ENCODE measurements at regions not wholly inside any gene's neighbourhood (a gene's known extent, or its start where the extent isn't known, plus 50 kb on each side); places are given as distances from the start of the nearest gene placed in this dataset.
"Not testable (repeated sequence)": the region's sequence is repeated elsewhere in the genome, so short reads cannot be mapped to it uniquely, and the experiment has no call there.

DNA sequence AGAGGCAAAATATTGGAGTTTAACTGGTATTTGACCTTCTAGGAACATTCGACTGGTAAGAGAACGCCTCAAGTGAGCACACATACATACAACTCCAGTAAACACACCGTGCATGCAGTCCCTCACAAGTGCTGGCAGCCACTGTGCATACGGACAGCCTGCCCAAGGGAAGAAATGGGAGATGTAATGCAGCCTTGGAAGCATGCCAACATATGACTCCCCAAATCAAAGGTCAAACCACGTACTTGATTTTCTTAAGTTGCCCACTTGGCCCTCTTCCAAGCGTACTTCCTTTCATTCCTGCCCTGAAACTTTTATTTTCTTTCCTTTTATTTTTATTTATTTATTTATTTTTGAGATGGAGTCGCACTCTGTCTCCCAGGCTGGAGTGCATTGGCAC, 206.6 kb downstream of the SPRY1 start:
- DNase-seq = no peak

DNA sequence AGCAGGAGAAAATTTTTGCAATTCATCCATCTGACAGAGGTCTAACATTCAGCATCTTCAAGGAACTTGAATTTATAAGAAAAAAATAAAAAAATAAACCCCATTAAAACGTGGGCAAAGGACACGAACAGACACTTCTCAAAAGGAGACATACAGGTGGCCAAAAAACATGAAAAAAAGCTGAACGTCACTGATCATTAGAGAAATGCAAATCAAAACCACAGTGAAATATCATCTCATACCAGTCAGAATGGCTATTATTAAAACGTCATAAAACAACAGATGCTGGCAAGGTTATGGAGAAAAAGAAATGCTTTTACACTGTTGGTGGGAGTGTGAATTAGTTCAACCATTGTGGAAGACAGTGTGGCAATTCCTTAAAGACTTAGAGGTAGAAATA, 209.2 kb downstream of the SPRY1 start:
- not testable (repeated sequence) for DNase-seq

DNA sequence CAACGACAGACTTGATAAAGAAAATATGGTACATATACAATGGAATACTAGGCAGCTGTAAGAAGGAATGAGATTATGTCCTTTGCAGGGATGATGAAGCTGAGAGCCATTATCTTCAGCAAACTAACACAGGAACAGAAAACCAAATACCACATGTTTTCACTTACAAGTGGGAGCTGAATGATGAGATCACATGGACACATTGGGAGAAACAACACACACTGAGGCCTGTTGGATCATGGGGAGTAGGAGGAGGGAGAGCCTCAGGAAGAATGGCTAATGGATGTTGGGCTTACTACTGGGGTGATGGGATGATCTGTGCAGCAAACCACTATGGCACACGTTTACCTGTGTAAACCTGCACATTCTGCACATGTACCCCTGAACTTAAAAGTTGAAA, 209.7 kb downstream of the SPRY1 start:
- DNase-seq = no peak

DNA sequence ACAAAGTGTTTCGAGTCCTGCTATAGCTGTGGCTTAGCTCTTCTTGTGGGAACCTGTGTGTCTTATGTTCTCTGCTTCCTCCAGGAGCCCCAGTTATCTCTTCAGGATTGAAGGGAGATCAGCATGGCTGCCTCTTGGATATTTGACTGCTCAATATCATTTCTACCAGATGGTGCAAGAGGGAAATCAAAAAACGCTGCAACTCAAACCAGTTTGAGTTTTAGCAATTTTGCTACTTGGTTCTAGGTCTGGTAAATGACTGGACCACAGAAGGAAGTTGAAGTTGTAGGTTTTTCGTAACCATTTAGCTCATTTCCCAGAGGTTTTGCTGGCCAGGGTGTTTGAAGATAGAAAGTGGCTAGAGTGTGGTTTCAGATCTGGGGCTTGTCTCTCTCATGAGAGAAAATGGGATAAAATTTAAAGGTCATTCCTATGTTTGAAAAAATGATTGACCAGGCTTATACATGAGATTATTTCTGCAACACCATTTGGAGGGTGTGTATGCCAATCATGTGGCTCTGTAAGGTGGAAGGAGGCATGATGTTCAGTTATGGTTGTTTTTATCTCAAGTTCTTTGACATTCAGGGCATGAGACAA, 210.4 kb downstream of the SPRY1 start:
- DNase-seq = no peak

DNA sequence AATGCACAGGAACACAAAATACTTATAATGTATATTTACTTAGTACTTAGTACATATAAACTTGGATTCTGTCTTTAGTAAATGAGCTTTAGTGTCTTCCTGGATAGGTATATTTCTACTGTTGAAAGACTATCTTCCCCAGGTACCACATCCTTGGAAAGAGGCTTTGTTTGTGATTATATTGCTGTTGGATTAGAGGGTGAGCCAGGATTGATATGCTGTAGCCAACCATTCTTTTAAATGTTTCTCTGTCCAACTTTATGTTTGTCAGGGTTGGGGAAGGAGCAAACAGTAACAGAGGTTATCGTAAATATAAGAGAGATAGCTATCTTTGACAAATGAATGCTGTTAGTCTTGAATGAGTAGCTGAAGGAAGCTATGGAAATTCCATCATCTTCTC, 213.2 kb downstream of the SPRY1 start:
- DNase-seq = no peak

DNA sequence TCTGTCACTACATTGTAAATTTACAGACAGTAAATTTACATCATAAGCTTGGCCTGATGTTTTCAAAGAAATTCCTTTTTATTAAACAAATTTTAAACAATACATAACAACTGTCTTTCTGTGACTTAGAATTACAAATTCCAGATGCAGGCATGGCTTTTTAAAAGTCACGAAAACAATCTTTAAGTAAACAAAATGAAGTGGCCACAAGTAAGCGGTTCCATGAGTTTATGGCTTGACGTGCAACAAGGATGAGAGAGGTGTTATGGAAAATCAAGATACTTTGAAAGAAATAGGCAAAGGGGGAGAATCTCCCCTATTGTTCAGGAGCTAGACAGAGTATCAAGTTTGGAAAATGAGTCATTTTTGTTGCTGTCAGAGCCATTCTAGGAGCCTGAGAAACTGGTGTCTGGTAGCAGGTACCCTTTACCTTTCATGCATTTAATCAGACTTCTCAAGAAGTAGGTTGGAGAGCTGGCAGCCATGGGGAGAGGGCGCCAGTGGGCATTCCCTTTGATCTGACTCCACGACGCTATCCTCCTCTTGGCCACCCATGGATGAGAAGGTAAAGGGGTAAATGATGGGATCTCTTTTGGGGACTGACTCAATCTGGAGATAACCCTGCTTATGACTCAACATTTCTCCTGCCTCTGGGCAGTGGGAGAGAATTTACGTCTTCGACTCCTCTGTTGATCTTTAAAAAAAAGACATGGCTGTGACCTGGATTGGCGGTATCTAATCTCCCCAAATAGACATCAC, 217.2 kb downstream of the SPRY1 start:
- no peak for DNase-seq

DNA sequence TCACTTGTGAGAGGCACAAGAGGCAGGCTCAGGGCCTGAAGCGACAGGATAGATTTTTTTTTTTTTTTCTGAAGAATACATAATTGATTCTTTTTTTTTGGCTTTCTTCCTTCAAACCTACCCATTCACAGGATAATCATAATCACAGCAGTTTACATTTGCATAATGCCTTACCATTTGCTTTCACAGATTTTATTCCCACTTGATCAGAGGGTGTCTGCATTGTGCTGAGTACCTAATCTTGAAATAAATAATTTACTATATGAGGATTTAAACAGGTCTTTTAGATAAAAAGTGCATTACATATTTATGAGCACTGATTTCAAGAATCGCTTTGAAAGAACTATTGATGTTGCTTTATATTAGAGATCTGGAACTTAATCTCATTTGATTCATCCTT, 219.3 kb downstream of the SPRY1 start:
- DNase-seq = no peak

DNA sequence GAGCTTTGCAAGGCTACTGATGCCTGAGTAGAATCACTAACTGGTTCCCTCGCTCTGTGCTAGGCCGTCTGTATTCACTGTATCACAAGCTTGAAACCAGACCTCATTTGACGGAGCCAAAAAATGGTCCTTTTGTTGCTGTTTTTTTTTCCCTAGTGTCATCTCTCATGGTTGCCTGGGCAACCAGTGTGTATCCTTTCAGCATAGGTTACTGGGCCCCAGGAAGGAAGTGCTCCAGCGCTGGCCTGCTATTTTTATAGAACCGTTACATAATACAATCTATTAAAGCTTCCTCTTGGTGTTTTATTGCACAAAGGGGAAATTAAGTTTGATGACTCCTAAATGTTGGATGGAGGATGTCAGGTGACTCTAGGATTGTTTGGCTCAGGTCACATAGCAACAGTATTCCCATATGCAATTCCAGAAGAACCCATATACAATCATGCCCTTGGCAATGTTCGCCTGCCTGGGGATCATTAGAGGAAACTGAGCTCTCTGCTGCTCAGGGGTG, 220.4 kb downstream of the SPRY1 start:
- no peak for DNase-seq

DNA sequence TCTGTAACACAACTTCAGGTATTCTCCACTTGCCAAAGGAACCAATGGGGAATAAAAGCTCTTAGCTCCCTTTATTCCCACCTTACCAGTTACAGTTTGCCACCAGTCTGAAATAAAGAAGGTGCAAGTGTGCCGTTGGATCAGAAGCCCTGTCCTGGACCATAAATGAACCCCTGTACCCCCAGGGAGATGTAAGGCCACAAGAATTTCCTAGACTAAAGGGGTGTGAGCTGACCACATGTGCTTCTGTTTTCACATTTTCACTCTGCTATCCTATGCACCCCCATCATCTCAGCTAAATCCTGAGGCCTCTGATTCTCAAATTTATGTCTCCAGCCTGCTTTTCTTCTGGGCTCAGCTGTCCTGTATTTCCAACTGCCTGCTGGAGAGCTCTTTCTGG, 221.2 kb downstream of the SPRY1 start:
- DNase-seq = no peak

DNA sequence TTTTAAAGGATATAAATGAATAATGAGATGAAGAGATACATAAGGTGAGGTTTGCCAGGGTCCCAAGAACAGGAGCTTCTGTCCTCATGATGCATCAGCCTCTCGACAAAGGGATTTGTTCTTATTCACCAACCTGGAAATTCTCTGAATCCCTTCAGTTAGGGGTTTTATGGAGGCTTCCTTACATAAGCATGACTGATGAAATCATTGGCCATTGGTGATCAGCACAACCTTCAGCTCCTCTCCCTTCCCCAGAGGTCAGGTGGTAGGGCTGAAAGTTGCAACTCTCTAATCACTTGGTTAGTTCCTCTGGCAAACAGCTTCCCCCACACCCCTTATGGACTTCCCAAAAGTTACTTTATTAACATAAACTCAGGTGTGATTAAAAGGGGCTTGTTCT, 222.0 kb downstream of the SPRY1 start:
- DNase-seq = no peak

DNA sequence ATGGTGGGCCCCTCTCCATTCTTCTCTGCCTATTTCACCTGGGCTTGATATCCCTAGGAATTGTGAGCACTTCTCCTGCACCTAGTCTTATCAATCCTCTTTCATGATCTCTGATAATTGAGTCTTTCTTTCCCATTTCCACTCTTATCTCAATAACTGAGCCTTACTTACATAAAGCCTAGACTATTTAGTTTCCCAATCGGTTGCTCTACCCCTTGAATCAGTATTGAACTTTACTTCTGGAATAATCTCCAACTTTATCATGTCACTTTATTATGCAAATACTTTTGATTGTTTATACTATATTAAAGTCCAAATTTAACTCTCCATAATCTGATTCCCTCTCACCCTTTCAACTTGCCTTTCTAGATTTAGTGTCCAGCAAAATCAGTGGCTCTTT, 222.7 kb downstream of the SPRY1 start:
- DNase-seq = no peak

DNA sequence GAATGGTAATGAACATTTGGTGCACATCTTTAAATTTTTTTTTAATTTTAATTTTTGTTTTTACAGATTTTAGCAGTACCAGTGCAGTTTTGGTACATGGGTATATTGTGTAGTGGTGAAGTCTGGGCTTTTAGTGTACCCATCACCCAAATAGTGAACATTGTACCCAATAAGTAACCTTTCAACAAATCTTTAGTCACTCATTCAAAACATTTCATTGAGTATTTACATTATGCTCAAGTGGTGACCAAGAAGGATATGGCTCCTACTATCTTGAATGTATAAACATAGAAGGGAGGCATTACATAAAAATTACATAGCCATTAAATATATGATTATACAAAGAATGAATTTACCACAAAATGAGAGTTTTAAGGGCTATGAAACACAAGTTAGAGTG, 223.3 kb downstream of the SPRY1 start:
- DNase-seq = no peak

DNA sequence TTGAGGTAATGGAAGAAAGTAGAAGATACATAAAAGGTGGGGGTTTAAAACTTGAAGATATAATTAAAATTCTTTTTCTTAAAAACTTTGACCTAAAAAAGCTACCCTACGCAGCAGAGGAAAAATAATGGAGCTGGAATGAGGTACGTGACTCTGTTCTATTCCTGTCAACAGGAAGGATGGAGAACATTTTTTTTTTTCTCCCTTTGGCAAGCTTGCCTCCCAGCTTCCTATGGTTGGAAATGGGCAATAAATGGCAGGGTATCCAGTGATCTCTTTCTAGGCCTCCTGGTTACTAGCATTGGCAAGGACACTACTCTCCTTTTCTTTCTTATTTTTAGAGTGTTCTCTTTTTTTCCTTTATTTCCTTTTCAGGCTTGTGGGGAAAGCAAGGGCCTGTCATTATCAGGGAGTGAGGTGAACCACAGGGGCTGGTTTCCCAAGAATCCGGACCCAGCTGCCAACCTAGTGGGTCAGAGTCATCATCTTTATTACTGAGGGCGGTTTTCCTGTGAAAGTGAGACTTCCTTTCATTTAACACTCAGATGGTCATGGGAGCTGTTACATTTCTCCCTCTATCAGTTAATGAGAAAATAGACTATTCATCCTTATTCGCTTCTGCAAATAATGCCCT, 224.6 kb downstream of the SPRY1 start:
- DNase-seq = no peak

DNA sequence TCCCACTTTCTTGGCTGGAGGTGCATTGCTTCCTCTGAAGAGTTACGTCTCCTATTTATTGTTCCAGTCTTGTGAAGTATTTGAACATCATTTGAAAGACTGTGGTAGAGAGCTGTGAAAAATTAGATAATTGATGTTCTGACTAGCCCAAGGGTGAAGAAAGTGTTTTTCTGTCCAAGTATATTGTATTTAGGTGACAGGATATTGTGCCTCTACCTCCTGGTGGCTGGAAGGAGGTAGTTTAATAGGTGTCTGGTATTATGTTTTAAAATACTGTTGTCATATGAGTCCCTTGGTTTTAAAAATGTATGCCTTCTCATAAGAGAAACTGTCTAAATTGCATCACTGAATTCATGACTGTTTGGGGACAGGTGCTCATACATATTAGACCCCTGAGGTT, 226.0 kb downstream of the SPRY1 start:
- DNase-seq = no peak

DNA sequence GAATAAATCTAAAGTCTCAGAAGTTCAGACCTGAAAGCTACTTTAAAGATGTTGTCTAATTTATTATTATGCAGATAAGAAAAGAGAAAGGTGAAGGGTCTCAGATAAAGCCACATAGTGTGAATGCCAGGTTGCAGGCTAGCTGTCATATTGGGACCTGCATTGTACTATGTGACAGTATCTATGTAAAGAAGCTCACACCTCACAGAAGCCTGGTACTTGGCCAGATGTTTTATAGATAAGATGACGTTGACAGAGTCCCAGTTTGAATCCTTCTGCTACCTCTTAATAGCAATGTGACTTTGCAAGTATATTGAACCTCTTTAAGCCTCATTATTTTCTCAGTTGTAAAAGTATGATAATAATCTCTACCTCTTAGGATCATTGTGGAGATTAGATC, 227.0 kb downstream of the SPRY1 start:
- no peak for DNase-seq

DNA sequence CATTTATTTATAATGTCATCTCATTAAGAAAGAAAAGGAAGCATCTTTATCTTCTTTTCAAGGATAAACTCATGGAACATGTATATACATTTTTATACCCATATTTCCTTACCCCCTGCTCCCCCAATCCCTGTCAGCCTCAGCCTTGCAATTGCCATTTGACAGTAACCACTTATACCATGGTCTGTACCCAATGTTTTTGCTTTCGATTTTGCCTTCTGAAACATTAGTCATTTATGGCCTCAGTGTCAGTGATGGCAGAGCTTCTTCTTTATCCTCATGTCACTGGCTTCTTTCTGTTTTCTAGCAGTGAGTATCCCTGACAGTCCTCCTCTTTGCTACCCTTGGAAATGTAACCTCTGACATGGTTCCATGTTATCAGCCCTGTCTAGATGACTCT, 228.4 kb downstream of the SPRY1 start:
- DNase-seq = no peak

DNA sequence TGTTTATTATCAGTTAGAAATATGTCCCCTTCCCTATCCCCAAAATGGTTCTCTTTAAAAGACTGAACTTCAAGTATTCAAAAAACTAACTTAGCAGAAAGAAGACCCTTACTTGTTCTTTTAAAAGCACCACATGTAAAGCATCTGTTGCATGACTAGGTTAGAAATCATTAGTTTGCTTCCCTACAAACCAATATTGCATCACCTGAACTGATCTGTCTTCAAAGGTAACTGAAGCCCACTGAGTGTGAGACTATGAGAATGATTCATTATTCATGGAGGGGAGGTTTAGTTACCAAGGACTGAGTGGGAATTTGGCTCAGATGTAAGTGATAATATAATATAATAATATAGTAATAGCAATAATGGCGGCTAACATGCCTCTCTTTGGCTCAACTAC, 231.7 kb downstream of the SPRY1 start:
- DNase-seq = no peak

DNA sequence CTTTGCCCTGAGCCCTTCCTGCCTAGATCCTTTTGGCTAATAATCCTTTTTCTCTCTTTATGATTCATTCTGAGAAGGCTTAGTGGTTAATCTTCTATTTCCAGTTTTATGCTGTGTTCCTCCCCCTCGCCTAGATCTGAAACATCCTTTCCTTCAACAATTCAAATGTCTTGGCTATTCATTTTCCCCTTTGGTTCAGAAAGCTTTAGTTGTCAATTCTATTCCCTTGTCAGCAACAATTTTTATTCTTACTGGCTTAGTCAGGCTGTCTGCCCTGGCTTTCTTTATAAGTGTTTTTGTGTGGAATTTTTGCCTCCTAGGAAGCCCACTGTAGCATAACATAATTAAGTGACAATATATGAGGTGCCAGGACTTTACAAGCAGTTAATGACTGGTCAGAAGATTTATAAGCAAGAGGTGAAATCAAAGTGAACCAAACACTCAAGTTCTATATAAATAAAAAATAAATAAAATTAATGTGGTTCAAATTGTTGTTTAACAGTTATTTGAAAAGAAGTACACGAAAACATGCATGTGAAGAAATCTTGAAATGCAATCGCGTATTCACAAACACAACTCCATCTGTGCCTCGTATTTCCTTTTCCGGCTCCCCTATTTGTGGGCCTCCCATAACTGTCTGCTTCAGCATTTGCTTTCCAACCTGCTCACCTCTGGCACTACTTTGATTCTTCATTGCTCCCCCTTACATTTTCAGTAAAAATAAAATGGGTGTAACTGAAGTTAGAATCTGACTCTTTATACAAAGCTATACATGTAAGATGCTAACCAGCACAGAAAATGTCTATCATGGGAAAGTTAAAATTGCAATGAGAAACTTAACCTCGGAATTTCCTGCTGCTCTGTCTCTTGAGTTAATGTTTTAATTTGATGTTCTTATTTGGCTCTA, 235.4 kb downstream of the SPRY1 start:
- DNase-seq = no peak

DNA sequence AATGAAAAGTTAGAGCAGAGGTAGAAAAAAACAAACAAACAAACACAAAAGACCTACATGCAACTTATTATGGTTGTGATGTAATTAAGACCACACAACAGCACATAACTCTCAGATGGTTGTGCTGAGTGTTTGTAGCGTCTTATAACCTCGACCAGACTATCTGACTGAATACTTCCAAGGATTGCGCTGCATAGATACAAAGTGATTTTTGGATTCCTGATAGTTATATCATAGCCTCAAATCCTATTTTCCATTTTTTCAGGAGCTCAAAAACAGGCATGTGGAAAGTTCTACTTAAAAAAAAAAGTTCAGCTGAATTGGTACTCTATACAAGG, 236.1 kb downstream of the SPRY1 start:
- DNase-seq = no peak

DNA sequence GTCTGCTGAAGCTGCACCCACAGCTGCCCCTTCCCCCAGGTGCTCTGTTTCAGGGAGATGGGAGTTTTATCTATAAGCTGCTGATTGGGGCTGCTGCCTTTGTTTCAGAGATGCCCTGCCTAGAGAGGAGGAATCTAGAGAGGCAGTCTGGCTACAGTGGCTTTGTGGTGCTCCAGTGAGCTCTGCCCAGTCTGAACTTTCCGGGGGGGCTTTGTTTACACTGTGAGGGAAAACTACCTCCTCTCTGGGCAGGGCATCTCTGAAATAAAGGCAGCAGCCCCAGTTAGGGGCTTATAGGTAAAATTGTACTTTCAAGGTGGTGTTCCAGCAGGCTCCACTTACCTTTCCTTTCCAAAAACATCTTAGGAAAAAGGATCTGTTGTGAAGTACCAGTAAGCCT, 242.2 kb downstream of the SPRY1 start:
- no peak for DNase-seq

DNA sequence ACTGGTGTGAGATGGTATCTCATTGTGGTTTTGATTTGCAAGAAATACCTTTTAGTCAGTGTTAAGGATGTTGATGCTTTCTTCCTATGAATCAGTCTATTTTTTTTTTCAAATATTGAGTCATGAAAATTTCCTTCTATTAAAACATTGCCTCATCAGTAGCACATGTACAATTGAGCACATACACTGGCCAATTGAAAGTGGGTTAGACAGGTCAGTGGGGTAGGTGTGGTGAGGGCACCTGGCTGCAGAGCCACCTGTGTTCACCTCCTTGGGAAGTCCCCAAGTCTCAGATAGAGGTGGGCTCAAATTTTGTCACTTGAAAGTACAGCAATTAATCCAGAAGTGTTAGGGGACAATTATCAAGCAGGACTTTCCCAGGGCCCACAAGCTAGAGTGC, 243.7 kb downstream of the SPRY1 start:
- DNase-seq = no peak

DNA sequence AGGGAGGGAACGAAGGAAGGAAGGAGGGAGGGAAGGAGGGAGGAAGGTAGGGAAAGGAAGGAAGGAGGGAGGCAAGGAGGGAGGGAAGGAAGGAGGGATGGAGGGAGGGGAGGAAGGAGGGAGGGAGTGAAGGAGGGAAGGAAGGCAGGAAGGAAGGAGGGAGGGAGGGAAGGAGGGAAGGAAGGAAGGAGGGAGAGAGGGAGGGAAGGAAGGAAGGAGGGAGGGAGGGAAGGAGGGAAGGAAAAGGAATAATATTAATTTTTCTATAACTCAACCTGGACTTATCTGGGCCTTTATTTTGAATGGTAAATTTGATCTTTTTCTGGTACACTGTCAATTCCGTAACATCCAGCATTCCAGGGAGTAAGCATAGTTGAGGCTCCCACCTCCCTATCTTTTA, 244.2 kb downstream of the SPRY1 start:
- DNase-seq = no peak

DNA sequence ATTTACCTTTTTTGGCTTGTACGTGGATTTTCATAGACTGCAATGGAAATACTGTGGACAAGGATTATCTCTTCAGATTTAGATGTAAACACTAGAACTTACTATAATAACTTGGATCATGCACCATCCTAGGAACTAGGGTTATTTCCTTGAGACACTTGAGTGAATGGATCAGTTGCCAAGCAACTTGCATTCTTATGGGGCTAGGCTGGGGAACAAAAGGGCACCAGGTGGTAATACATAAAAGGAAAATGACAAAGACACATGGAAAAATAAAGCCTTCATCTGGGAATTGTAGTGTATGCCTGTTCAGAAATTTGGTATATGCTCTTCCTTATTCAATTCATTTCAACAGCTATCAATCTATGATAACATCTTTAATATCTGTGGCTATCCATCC, 247.1 kb downstream of the SPRY1 start:
- no peak for DNase-seq

DNA sequence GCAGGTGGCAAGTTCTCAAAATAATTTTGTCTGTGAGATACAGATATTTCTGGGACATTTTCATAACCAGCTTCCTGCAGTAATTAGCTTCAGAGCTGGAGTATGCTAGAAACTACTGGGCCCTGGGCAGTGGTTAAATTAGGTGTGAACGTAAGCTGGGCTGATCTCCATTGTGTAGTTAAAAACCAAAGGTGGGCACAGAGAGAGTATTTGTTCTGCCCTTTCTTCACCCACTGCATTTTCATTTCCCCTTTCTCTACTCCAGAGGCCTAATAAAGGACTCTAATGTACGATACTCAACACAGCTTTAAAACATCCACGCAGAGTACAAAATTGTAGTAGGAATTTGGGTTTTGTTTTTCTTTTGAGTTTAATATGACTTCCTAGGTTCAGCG, 252.7 kb downstream of the SPRY1 start:
- DNase-seq = no peak

Measured in activated CD8-positive, alpha-beta memory T cell treated with anti-CD3 and anti-CD28 coated beads, Interleukin-2, amount 50 U/mL, for 48 hours (primary cell).